ENCODE measurements at regions not wholly inside any gene's neighbourhood (a gene's known extent, or its start where the extent isn't known, plus 50 kb on each side); places are given as distances from the start of the nearest gene placed in this dataset.

DNA sequence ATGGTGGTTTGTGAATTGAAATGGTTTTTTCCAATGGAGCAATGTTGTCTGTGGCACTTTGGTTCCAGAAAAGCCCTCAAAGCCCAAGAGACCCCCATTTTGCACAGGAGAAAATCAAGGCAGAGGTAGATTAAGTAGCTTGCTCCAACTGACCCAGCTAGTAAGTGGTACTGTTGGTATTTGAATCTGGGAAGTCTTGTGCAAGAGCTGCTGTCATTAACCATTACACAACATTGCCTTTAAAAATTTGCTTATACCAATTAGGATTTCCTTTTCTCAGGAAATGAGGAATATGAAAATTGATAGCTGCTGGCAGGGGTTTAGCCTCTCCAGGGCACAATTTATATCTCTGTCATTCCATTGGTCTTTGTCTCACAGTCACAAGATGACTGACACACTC, 102.4 kb upstream of the UBE3A start:
- TF ChIP-seq, protein P1, sequence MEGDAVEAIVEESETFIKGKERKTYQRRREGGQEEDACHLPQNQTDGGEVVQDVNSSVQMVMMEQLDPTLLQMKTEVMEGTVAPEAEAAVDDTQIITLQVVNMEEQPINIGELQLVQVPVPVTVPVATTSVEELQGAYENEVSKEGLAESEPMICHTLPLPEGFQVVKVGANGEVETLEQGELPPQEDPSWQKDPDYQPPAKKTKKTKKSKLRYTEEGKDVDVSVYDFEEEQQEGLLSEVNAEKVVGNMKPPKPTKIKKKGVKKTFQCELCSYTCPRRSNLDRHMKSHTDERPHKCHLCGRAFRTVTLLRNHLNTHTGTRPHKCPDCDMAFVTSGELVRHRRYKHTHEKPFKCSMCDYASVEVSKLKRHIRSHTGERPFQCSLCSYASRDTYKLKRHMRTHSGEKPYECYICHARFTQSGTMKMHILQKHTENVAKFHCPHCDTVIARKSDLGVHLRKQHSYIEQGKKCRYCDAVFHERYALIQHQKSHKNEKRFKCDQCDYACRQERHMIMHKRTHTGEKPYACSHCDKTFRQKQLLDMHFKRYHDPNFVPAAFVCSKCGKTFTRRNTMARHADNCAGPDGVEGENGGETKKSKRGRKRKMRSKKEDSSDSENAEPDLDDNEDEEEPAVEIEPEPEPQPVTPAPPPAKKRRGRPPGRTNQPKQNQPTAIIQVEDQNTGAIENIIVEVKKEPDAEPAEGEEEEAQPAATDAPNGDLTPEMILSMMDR (IDR thresholded peaks at IDR 0.05) = no peak
- TF ChIP-seq POLR2A (IDR thresholded peaks at IDR 0.05) = no peak

All from thyroid gland (tissue), 4 donors.